ENCODE measurements at regions not wholly inside any gene's neighbourhood (a gene's known extent, or its start where the extent isn't known, plus 50 kb on each side); places are given as distances from the start of the nearest gene placed in this dataset.

DNA sequence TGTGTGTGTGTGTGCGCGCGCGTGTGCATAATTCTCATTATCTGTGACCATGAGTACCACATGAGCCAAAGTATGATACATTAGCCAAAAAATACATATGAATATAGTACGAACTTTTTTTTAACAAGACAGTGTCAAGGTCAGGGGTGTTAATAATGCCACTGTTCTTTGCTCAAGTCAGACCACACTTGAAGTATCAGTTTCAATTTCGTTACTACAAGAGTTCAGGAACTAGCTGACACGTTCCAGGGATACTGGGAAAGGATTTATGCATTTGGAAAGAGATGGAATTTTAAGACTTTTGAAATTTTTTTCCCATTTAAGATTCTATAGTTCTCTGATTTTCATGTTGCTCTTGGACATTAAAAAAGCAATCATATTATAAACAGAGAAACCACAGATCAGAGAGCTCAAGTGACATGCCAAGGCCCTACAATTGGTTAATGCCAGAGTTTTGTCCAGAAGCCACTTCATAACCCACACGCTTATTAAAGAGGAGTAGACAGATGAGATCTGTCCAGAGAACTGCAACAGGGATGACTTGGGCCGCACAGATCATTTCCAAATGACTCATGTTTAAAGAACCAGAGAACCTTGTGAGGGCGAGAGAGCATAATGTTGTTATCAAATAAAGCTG lies 718.8 kb upstream of the SGCG start:
- H3K9me3 ChIP-seq (ENCODE audit: low read length): no peaks in the 10 kb centered on the region
- no peaks in the 10 kb centered on the region for H3K79me2 ChIP-seq (ENCODE audit: insufficient read depth, low read length)
- H4K20me1 ChIP-seq (ENCODE audit: insufficient read depth, low read length): no peaks in the 10 kb centered on the region
- H3K4me2 ChIP-seq (ENCODE audit: low read length): no peak overlapping the region
- no peaks in the 10 kb centered on the region for H3K9me2 ChIP-seq (ENCODE audit: low read depth, low read length)
- no peak overlapping the region for H3K9ac ChIP-seq (ENCODE audit: low read length)
- H3K4me1 ChIP-seq (ENCODE audit: insufficient read depth, low read length, severe bottlenecking): no peaks in the 10 kb centered on the region
- H3F3A ChIP-seq (ENCODE audit: insufficient read depth, low read length): no peaks in the 10 kb centered on the region
- no peak overlapping the region for H3K4me3 ChIP-seq (ENCODE audit: low read depth, low read length, poor library complexity, severe bottlenecking)
- no peak overlapping the region for H2AFZ ChIP-seq (ENCODE audit: low read length)
- no peak overlapping the region for H3K27ac ChIP-seq (ENCODE audit: low read depth, low read length, poor library complexity, severe bottlenecking)
- TF ChIP-seq, protein P1, sequence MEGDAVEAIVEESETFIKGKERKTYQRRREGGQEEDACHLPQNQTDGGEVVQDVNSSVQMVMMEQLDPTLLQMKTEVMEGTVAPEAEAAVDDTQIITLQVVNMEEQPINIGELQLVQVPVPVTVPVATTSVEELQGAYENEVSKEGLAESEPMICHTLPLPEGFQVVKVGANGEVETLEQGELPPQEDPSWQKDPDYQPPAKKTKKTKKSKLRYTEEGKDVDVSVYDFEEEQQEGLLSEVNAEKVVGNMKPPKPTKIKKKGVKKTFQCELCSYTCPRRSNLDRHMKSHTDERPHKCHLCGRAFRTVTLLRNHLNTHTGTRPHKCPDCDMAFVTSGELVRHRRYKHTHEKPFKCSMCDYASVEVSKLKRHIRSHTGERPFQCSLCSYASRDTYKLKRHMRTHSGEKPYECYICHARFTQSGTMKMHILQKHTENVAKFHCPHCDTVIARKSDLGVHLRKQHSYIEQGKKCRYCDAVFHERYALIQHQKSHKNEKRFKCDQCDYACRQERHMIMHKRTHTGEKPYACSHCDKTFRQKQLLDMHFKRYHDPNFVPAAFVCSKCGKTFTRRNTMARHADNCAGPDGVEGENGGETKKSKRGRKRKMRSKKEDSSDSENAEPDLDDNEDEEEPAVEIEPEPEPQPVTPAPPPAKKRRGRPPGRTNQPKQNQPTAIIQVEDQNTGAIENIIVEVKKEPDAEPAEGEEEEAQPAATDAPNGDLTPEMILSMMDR (IDR thresholded peaks at IDR 0.05; ENCODE audit: low read length): no peak
- TF ChIP-seq EZH2 (IDR thresholded peaks at IDR 0.05; ENCODE audit: borderline replicate concordance, low read length): no peak
- no peaks in the 10 kb centered on the region for H3K27me3 ChIP-seq (ENCODE audit: insufficient read depth, low read length)
- H3K36me3 ChIP-seq (ENCODE audit: insufficient read depth, low read length): no peaks in the 10 kb centered on the region

- Histone ChIP-seq H3K4me2 (ENCODE audit: low read length) (no peak overlapping the region), H3K27me3 (ENCODE audit: insufficient read depth, low read length) (no peaks in the 10 kb centered on the region), H3K4me3 (ENCODE audit: low read depth, low read length, poor library complexity, severe bottlenecking) (no peak overlapping the region), H3K9me3 (ENCODE audit: low read length) (no peaks in the 10 kb centered on the region), H3K79me2 (ENCODE audit: insufficient read depth, low read length) (no peaks in the 10 kb centered on the region), H3K4me1 (ENCODE audit: insufficient read depth, low read length, severe bottlenecking) (no peaks in the 10 kb centered on the region), H4K20me1 (ENCODE audit: insufficient read depth, low read length) (no peaks in the 10 kb centered on the region), H3K9ac (ENCODE audit: low read length) (no peak overlapping the region), H2AFZ (ENCODE audit: low read length) (no peak overlapping the region), H3K36me3 (ENCODE audit: insufficient read depth, low read length) (no peaks in the 10 kb centered on the region), H3F3A (ENCODE audit: insufficient read depth, low read length) (no peaks in the 10 kb centered on the region), H3K9me2 (ENCODE audit: low read depth, low read length) (no peaks in the 10 kb centered on the region), H3K27ac (ENCODE audit: low read depth, low read length, poor library complexity, severe bottlenecking) (no peak overlapping the region)
- TF ChIP-seq EZH2 (IDR thresholded peaks at IDR 0.05; ENCODE audit: borderline replicate concordance, low read length): no peak
- TF ChIP-seq, protein P1 (IDR thresholded peaks at IDR 0.05; ENCODE audit: low read length): no peak
Measured at GRCh38 chr13:22463089-22463488, 717.7 kb upstream of the SGCG start.

- H3K9ac ChIP-seq (ENCODE audit: low read length): no peak overlapping the region
- H3K79me2 ChIP-seq (ENCODE audit: insufficient read depth, low read length): no peaks in the 10 kb centered on the region
- H4K20me1 ChIP-seq (ENCODE audit: insufficient read depth, low read length): no peaks in the 10 kb centered on the region
- no peak overlapping the region for H3K4me2 ChIP-seq (ENCODE audit: low read length)
- no peaks in the 10 kb centered on the region for H3F3A ChIP-seq (ENCODE audit: insufficient read depth, low read length)
- H3K4me3 ChIP-seq (ENCODE audit: low read depth, low read length, poor library complexity, severe bottlenecking): no peak overlapping the region
- no peaks in the 10 kb centered on the region for H3K36me3 ChIP-seq (ENCODE audit: insufficient read depth, low read length)
- no peaks in the 10 kb centered on the region for H3K4me1 ChIP-seq (ENCODE audit: insufficient read depth, low read length, severe bottlenecking)
- no peaks in the 10 kb centered on the region for H3K9me2 ChIP-seq (ENCODE audit: low read depth, low read length)
- H3K9me3 ChIP-seq (ENCODE audit: low read length): no peaks in the 10 kb centered on the region
- H3K27me3 ChIP-seq (ENCODE audit: insufficient read depth, low read length): no peaks in the 10 kb centered on the region
- no peak overlapping the region for H2AFZ ChIP-seq (ENCODE audit: low read length)
- TF ChIP-seq EZH2 (IDR thresholded peaks at IDR 0.05; ENCODE audit: borderline replicate concordance, low read length): no peak
- TF ChIP-seq, protein P1 (IDR thresholded peaks at IDR 0.05; ENCODE audit: low read length): no peak
- H3K27ac ChIP-seq (ENCODE audit: low read depth, low read length, poor library complexity, severe bottlenecking): no peak overlapping the region
Measured at GRCh38 chr13:22468045-22468444, 712.7 kb upstream of the SGCG start.
